Tibial nerve (tissue), 4 donors: ENCODE measurements at regions not wholly inside any gene's neighbourhood (a gene's known extent, or its start where the extent isn't known, plus 50 kb on each side); places are given as distances from the start of the nearest gene placed in this dataset.

ENCODE experiments used
- DNase-seq, 2 donors: peaks; one replicate each; pipeline ENCODE4 v3.0.0-alpha.2; 2019; ENCODE audit warnings: low spot score in 2 of 2
- H3K27ac ChIP-seq, 4 donors: fragments of 200-600 bp; sonication (generic) in 3 of 4; one replicate each; pipeline ENCODE4 v1.5.1; 2017 to 2019; ENCODE audit warnings: mild to moderate bottlenecking in 1 of 4
- H3K27me3 ChIP-seq, 2 donors: fragments of 200-600 bp; sonication (generic) in 1 of 2; one replicate each; pipeline versions ENCODE4 v1.5.1 to v1.6.0; 2017 to 2019
- H3K36me3 ChIP-seq, 3 donors: fragments of 200-600 bp; sonication (generic); one replicate each; pipeline ENCODE4 v1.5.1; 2018 to 2019
- H3K4me1 ChIP-seq, 4 donors: fragments of 200-600 bp; sonication (generic) in 3 of 4; one replicate each; pipeline ENCODE4 v1.5.1; 2017 to 2019
- H3K4me3 ChIP-seq, 4 donors: fragments of 200-600 bp; sonication (generic) in 3 of 4; one replicate each; pipeline ENCODE4 v1.5.1; 2017 to 2019; ENCODE audit warnings: mild to moderate bottlenecking in 1 of 4, moderate library complexity in 1 of 4
- H3K9me3 ChIP-seq, 4 donors: fragments of 200-600 bp; sonication (generic) in 3 of 4; one replicate each; pipeline ENCODE4 v1.5.1; 2017 to 2019
- CTCF ChIP-seq, 5 experiments: fragments of 200-600 bp in 3 of 5; fragments of 450-650 bp in 2 of 5; sonication (generic) in 3 of 5; IDR thresholded peaks; one replicate each; pipeline ENCODE4 v1.5.1; 2016 to 2019; ENCODE audit warnings: antibody characterized with exemption in 5 of 5, mild to moderate bottlenecking in 3 of 5, moderate library complexity in 2 of 5
- EP300 ChIP-seq, 2 donors: sonication (generic); formaldehyde crosslinking; IDR thresholded peaks; one replicate each; pipeline ENCODE4 v1.6.1; 2017; ENCODE audit warnings: antibody characterized with exemption in 2 of 2, mild to moderate bottlenecking in 1 of 2
- POLR2A ChIP-seq, 2 donors: fragments of 450-650 bp; IDR thresholded peaks; one replicate each; pipeline ENCODE4 v1.6.1; 2017; ENCODE audit warnings: antibody characterized with exemption in 2 of 2, mild to moderate bottlenecking in 2 of 2, moderate library complexity in 2 of 2
- WGBS, 2 donors: methylation state at CpG; one replicate each; pipeline ENCODE4 v1.1.5; 2018; 5-methylcytosine and 5-hydroxymethylcytosine counted together

DNA sequence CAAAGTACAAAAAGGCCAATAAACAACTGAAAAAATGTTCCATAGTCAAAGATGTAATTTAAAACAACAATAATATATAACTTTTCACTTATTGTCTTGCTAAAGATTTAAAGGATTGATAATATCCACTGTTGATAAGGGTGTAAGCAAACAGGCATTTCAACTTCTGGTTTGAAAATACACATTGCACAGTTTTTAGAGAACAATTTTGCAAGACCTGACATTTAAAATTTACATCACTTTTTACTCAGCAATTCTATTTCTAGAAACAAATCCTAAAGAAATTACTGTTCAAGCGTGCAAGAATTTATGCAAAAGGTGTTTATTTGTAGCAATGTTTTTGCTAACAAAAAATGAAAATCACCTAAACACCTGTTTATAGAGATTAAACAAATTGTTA is 120.4 kb downstream of the TDRD15 start:
- TF ChIP-seq CTCF (IDR thresholded peaks at IDR 0.05), result no peak
- TF ChIP-seq EP300 (IDR thresholded peaks at IDR 0.05), result no peak
- TF ChIP-seq POLR2A (IDR thresholded peaks at IDR 0.05), result no peak
- no peaks in the 10 kb centered on the region for H3K9me3 ChIP-seq
- H3K4me3 ChIP-seq, result no peak overlapping the region
- no peaks in the 10 kb centered on the region for H3K4me1 ChIP-seq
- H3K36me3 ChIP-seq, result no peaks in the 10 kb centered on the region
- H3K27me3 ChIP-seq, result no peaks in the 10 kb centered on the region
- H3K27ac ChIP-seq, result no peak overlapping the region
- DNase-seq, result no peak
- 90 to 93% methylated on average over 1 of the region's 1 CpG for WGBS, 2 donors

- Histone ChIP-seq H3K4me3 (no peak overlapping the region), H3K27ac (no peak overlapping the region), H3K27me3 (no peaks in the 10 kb centered on the region), H3K9me3 (no peaks in the 10 kb centered on the region), H3K36me3 (no peaks in the 10 kb centered on the region), H3K4me1 (no peaks in the 10 kb centered on the region)
- 68 to 77% methylated on average over 2 of the region's 2 CpGs for WGBS, 2 donors
- no peak for TF ChIP-seq EP300 (IDR thresholded peaks at IDR 0.05)
- no peak for TF ChIP-seq CTCF (IDR thresholded peaks at IDR 0.05)
- no peak for TF ChIP-seq POLR2A (IDR thresholded peaks at IDR 0.05)
- DNase-seq, result no peak
These were observed 121.8 kb downstream of the TDRD15 start for GRCh38 chr2:21245565-21245964.

- 78 to 79% methylated on average over 3 of the region's 3 CpGs for WGBS, 2 donors
- TF ChIP-seq CTCF (IDR thresholded peaks at IDR 0.05) (no peak), EP300 (IDR thresholded peaks at IDR 0.05) (no peak), POLR2A (IDR thresholded peaks at IDR 0.05) (no peak)
- no peak overlapping the region for H3K27ac ChIP-seq
- H3K4me3 ChIP-seq, result no peak overlapping the region
- no peak for DNase-seq
- peaks cover 0 to 15% (median 0%) of the 10 kb centered on the region in 4 donors for H3K4me1 ChIP-seq
- H3K36me3 ChIP-seq, result no peaks in the 10 kb centered on the region
- H3K27me3 ChIP-seq, result no peaks in the 10 kb centered on the region
- H3K9me3 ChIP-seq, result no peaks in the 10 kb centered on the region
These were observed 125.6 kb downstream of the TDRD15 start for GRCh38 chr2:21249367-21249766.

- TF ChIP-seq POLR2A (IDR thresholded peaks at IDR 0.05) (no peak), CTCF (IDR thresholded peaks at IDR 0.05) (no peak), EP300 (IDR thresholded peaks at IDR 0.05) (no peak)
- no peak overlapping the region for H3K27ac ChIP-seq
- H3K4me1 ChIP-seq, result peaks cover 0 to 22% (median 4%) of the 10 kb centered on the region in 4 donors
- H3K9me3 ChIP-seq, result no peaks in the 10 kb centered on the region
- DNase-seq, result no peak
- no peaks in the 10 kb centered on the region for H3K36me3 ChIP-seq
- no peak overlapping the region for H3K4me3 ChIP-seq
- no peaks in the 10 kb centered on the region for H3K27me3 ChIP-seq
These were observed 126.9 kb downstream of the TDRD15 start for GRCh38 chr2:21250673-21251072.

- TF ChIP-seq EP300 (IDR thresholded peaks at IDR 0.05), result no peak
- TF ChIP-seq CTCF (IDR thresholded peaks at IDR 0.05), result no peak
- no peak for TF ChIP-seq POLR2A (IDR thresholded peaks at IDR 0.05)
- WGBS, 2 donors, result 80 to 84% methylated on average over 5 of the region's 5 CpGs
- DNase-seq, result no peak
These were observed 127.6 kb downstream of the TDRD15 start for GRCh38 chr2:21251216-21251980.

More at GRCh38 chr2:21251216-21251980, 127.6 kb downstream of the TDRD15 start:
- H3K4me3 ChIP-seq, result no peak overlapping the region
- H3K4me1 ChIP-seq, result peaks cover 0 to 30% (median 8%) of the 10 kb centered on the region in 4 donors
- no peaks in the 10 kb centered on the region for H3K36me3 ChIP-seq
- no peaks in the 10 kb centered on the region for H3K27me3 ChIP-seq
- no peak overlapping the region for H3K27ac ChIP-seq
- H3K9me3 ChIP-seq, result no peaks in the 10 kb centered on the region
